ENCODE measurements at regions not wholly inside any gene's neighbourhood (a gene's known extent, or its start where the extent isn't known, plus 50 kb on each side); places are given as distances from the start of the nearest gene placed in this dataset.

DNA sequence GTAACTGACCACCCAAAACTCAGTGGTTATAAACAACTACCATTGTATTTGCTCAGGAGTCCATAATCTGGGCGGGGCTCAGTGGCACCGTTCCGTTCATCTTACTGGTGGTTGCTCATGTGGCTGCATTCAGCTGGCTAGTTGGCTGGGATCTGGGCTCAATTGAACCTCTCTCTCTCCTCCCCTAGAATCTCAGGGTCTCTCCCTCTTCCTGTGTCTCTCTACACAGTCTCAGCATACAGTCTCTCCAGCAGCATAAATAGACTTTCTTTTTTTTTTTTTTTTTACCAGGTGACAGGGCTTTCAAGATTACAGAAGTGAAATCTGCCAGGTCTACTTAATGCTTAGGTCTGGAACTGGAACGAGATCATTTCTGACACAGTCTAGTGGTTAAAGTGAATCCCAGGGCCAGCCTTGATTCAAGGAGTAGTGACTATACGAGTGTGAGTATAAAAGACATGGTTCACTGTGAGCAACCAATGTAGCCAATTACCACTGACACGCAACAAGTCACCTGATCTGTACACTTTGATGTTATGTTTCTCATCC, 193.7 kb upstream of the ESRRG start:
- Histone ChIP-seq H3K4me1 (no peaks in the 10 kb centered on the region), H3K9me3 (no peaks in the 10 kb centered on the region), H3K27ac (no peak overlapping the region), H3K36me3 (no peaks in the 10 kb centered on the region), H3K4me3 (no peak overlapping the region), H3K27me3 (no peaks in the 10 kb centered on the region)
- intact Hi-C loops (cut with DNase I): no loop called here
- 73 to 79% methylated on average over 6 of the region's 6 CpGs for WGBS, 2 donors
- no peak for DNase-seq
- TF ChIP-seq POLR2A (IDR thresholded peaks at IDR 0.05) (no peak), CTCF (IDR thresholded peaks at IDR 0.05) (no peak)

DNA sequence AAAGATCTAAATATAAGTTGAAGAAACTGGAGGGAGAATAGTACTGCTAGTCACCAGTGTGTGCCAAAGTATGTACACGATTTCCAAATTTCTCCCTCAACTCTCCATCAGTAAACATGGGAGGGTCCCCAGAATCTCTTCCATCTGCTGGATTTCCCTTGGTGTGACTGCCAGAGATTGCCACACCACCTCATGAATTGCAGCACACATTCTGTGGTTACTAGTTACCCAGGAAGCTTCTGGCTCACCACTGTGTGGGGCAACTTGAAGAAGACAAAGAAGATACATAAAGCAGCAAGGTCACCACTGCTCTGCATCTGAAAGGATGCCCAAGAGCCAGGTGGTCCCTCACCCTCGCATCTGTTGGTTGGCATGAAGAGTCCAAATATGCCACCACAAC, 191.7 kb upstream of the ESRRG start:
- intact Hi-C loops (cut with DNase I): no loop called here
- no peaks in the 10 kb centered on the region for H3K36me3 ChIP-seq
- no peaks in the 10 kb centered on the region for H3K27me3 ChIP-seq
- WGBS, 2 donors: 63 to 74% methylated on average over 2 of the region's 2 CpGs
- H3K27ac ChIP-seq: no peak overlapping the region
- no peaks in the 10 kb centered on the region for H3K9me3 ChIP-seq
- DNase-seq: no peak
- H3K4me3 ChIP-seq: no peak overlapping the region
- TF ChIP-seq POLR2A (IDR thresholded peaks at IDR 0.05): no peak
- no peak for TF ChIP-seq CTCF (IDR thresholded peaks at IDR 0.05)
- H3K4me1 ChIP-seq: no peaks in the 10 kb centered on the region

DNA sequence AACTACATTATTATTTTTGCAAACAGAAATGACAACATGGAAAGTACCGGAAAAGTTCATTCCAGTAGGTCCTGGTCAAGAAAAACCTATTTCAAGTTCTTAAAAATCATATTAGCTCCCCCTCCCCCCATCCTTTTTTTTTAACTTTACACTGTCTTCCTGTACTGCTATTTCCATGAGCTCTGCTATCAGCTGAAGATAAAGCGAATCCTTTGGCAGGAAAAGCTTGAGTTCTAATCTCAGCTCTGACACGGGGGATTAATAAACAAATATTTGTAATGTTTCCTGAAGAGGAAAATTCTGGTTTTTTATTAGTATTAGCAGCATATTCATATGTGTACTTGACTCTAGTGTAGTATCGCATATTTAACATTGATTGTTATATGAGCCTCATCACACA, 190.7 kb upstream of the ESRRG start:
- intact Hi-C loops (cut with DNase I): no loop called here
- 52 to 55% methylated on average over 4 of the region's 4 CpGs for WGBS, 2 donors

GRCh38 chr1:216910081-216910840, 187.0 kb upstream of the ESRRG start:
- Histone ChIP-seq H3K36me3 (no peaks in the 10 kb centered on the region), H3K4me3 (no peak overlapping the region), H3K27me3 (no peaks in the 10 kb centered on the region), H3K9me3 (no peaks in the 10 kb centered on the region), H3K4me1 (no peaks in the 10 kb centered on the region), H3K27ac (no peak overlapping the region)
- TF ChIP-seq CTCF (IDR thresholded peaks at IDR 0.05) (no peak), POLR2A (IDR thresholded peaks at IDR 0.05) (no peak)
- DNase-seq: no peak
- intact Hi-C loops (cut with DNase I): no loop called here
- 63 to 75% methylated on average over 5 of the region's 5 CpGs for WGBS, 2 donors

More for the DNA sequence above, 190.7 kb upstream of the ESRRG start:
- Histone ChIP-seq H3K9me3 (no peaks in the 10 kb centered on the region), H3K4me1 (no peaks in the 10 kb centered on the region), H3K27ac (no peak overlapping the region), H3K4me3 (no peak overlapping the region), H3K36me3 (no peaks in the 10 kb centered on the region), H3K27me3 (no peaks in the 10 kb centered on the region)
- TF ChIP-seq POLR2A (IDR thresholded peaks at IDR 0.05) (no peak), CTCF (IDR thresholded peaks at IDR 0.05) (no peak)
- no peak for DNase-seq

DNA sequence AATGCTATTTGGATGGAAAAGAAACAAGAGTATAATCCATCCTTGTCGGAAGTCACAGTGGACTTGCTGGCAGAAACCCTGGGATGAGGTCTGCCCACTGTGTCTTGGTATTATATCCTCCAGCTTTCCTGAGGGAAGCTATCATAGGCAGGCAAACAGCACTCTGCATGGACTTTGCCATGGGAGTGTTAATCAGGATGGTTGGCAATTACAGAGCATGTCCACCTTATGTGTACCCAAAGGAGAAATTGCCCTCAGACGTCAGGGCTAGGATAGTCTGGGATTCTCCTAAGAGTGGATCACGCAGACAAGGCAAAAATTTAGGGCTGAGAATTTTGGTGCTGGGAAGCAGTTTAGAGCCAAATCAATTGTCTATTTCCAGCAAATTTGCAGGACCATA, 184.9 kb upstream of the ESRRG start:
- no peak for DNase-seq
- Histone ChIP-seq H3K27ac (no peak overlapping the region), H3K27me3 (no peaks in the 10 kb centered on the region), H3K4me3 (no peak overlapping the region), H3K4me1 (peaks cover 0 to 11% (median 3%) of the 10 kb centered on the region in 3 donors), H3K36me3 (no peaks in the 10 kb centered on the region), H3K9me3 (no peaks in the 10 kb centered on the region)
- intact Hi-C loops (cut with DNase I): no loop called here
- TF ChIP-seq CTCF (IDR thresholded peaks at IDR 0.05): no peak
- no peak for TF ChIP-seq POLR2A (IDR thresholded peaks at IDR 0.05)
- WGBS, 2 donors: 87 to 89% methylated on average over 3 of the region's 3 CpGs
